SK-N-SH treated with all-trans-retinoic acid at 6 μM for 48 hours (cell line): ENCODE measurements at regions not wholly inside any gene's neighbourhood (a gene's known extent, or its start where the extent isn't known, plus 50 kb on each side); places are given as distances from the start of the nearest gene placed in this dataset.

ENCODE experiments used
- CREB5 ChIP-seq: fragments of 250-450 bp; sonication (Bioruptor Pico); IDR thresholded peaks from 2 replicates; pipeline ENCODE4 v1.5.1; 2020; ENCODE audit warnings: low read depth, mild to moderate bottlenecking, moderate library complexity
- CSDC2 ChIP-seq: fragments of 250-450 bp; sonication (Bioruptor Pico); IDR thresholded peaks from 2 replicates; pipeline ENCODE4 v1.5.0; 2020; ENCODE audit warnings: mild to moderate bottlenecking, moderate library complexity
- ESRRG ChIP-seq: fragments of 250-450 bp; sonication (Bioruptor Pico); IDR thresholded peaks from 2 replicates; pipeline ENCODE4 v1.6.1; 2021; ENCODE audit warnings: mild to moderate bottlenecking
- OSR1 ChIP-seq: fragments of 250-450 bp; sonication (Bioruptor Pico); IDR thresholded peaks from 2 replicates; pipeline ENCODE4 v1.8.0; 2022; ENCODE audit warnings: moderate library complexity, mild to moderate bottlenecking, inconsistent platforms
- PATZ1 ChIP-seq: fragments of 250-450 bp; sonication (Bioruptor Pico); IDR thresholded peaks from 2 replicates; pipeline ENCODE4 v1.8.0; 2020; ENCODE audit warnings: mild to moderate bottlenecking, moderate library complexity, borderline replicate concordance
- ZFP3 ChIP-seq: fragments of 250-450 bp; sonication (Bioruptor Pico); IDR thresholded peaks from 2 replicates; pipeline ENCODE4 v1.5.0; 2020; ENCODE audit warnings: mild to moderate bottlenecking, moderate library complexity
- ZFP30 ChIP-seq: fragments of 450-650 bp; formaldehyde crosslinking; IDR thresholded peaks from 2 replicates; pipeline ENCODE4 v1.5.0; 2022; ENCODE audit warnings: mild to moderate bottlenecking, moderate library complexity

GRCh38 chr18:3391704-3392466 is 58.1 kb upstream of the TGIF1 start:
- TF ChIP-seq ZFP30 (CRISPR knock-in tag) (no peak), PATZ1 (no peak), ZFP3 (no peak), OSR1 (CRISPR knock-in tag) (no peak), ESRRG (CRISPR knock-in tag) (no peak), CSDC2 (no peak), CREB5 (CRISPR knock-in tag) (no peak)
